Activated CD4-positive, alpha-beta T cell treated with anti-CD3 and anti-CD28 coated beads, Interleukin-2, amount 50 U/mL, for 24 hours (primary cell): ENCODE measurements at regions not wholly inside any gene's neighbourhood (a gene's known extent, or its start where the extent isn't known, plus 50 kb on each side); places are given as distances from the start of the nearest gene placed in this dataset.
"Not testable (repeated sequence)": the region's sequence is repeated elsewhere in the genome, so short reads cannot be mapped to it uniquely, and the experiment has no call there.

Experiments
- DNase-seq, 2 donors: peaks; one replicate each; pipeline ENCODE4 v3.0.0-alpha.2; 2020; ENCODE audit warnings: low read depth in 1 of 2, low spot score in 1 of 2

GRCh38 chr11:95650276-95650675, 139.3 kb downstream of the FAM76B start:
- no peak for DNase-seq

GRCh38 chr11:95647871-95648270, 141.7 kb downstream of the FAM76B start:
- DNase-seq: no peak

- no peak for DNase-seq
Measured at GRCh38 chr11:95647355-95647754, 142.2 kb downstream of the FAM76B start.

- DNase-seq: peak; percentile 1 to 14
Measured at GRCh38 chr11:95641495-95641894, 148.1 kb downstream of the FAM76B start.

GRCh38 chr11:95638501-95638900, 151.1 kb downstream of the FAM76B start:
- DNase-seq: no peak

- no peak for DNase-seq
Measured at GRCh38 chr11:95625164-95625900, 164.2 kb downstream of the FAM76B start.

- DNase-seq: no peak
Measured at GRCh38 chr11:95616256-95616804, 173.3 kb downstream of the FAM76B start.

- no peak for DNase-seq
Measured at GRCh38 chr11:95611827-95612226, 177.8 kb downstream of the FAM76B start.

- DNase-seq: not testable (repeated sequence)
Measured at GRCh38 chr11:95610185-95610584, 179.4 kb downstream of the FAM76B start.

- no peak for DNase-seq
Measured at GRCh38 chr11:95608093-95608492, 181.5 kb downstream of the FAM76B start.

GRCh38 chr11:95606824-95607223, 182.8 kb downstream of the FAM76B start:
- no peak for DNase-seq

- DNase-seq: no peak
Measured at GRCh38 chr11:95605271-95605940, 184.2 kb downstream of the FAM76B start.

- peak in 1 of 2 donors; percentile 4 for DNase-seq
Measured at GRCh38 chr11:95599959-95600586, 189.5 kb downstream of the FAM76B start.

GRCh38 chr11:95595973-95596489, 193.6 kb downstream of the FAM76B start:
- no peak for DNase-seq

GRCh38 chr11:95595541-95595940, 194.0 kb downstream of the FAM76B start:
- no peak for DNase-seq

GRCh38 chr11:95593111-95593510, 196.5 kb downstream of the FAM76B start:
- no peak for DNase-seq

GRCh38 chr11:95592471-95592870, 197.1 kb downstream of the FAM76B start:
- DNase-seq: no peak

GRCh38 chr11:95589893-95590612, 199.5 kb downstream of the FAM76B start:
- no peak for DNase-seq

- no peak for DNase-seq
Measured at GRCh38 chr11:95588821-95589220, 200.8 kb downstream of the FAM76B start.

- DNase-seq: no peak
Measured at GRCh38 chr11:95586661-95587060, 202.9 kb downstream of the FAM76B start.

GRCh38 chr11:95586155-95586554, 203.4 kb downstream of the FAM76B start:
- no peak for DNase-seq
